A673 (cell line): ENCODE measurements at regions not wholly inside any gene's neighbourhood (a gene's known extent, or its start where the extent isn't known, plus 50 kb on each side); places are given as distances from the start of the nearest gene placed in this dataset.

Experiments used
- BruUV-seq: library from RNA; stranded (reverse); fragments of 400-500 nt; replicated peaks from 2 replicates; lab custom pipeline; 2021; lab: Mats Ljungman, UMichigan
- CTCF ChIA-PET: fragments of 300-600 bp; sonication (Branson Sonifier 250); formaldehyde crosslinking; loops from one replicate; lab custom pipeline; 2022; ENCODE audit warnings: antibody characterized with exemption; lab: Charles Lee
- POLR2A ChIA-PET: fragments of 300-600 bp; sonication (Branson Sonifier 250); formaldehyde crosslinking; loops from one replicate; lab custom pipeline; 2022; ENCODE audit warnings: antibody characterized with exemption; ENCODE audit not compliant: low non-redundant PET; lab: Charles Lee
- DNase-seq: peaks from one replicate; pipeline ENCODE4 v3.0.0-alpha.2; 2015; ENCODE audit warnings: low spot score
- H3K27ac ChIP-seq: fragments of 200-600 bp; sonication (generic); 2 replicates; pipeline ENCODE4 v1.5.1; 2016; ENCODE audit warnings: mixed run types, low read depth, mild to moderate bottlenecking, mixed read lengths, antibody characterized with exemption, low read length; ENCODE audit not compliant: poor library complexity, severe bottlenecking
- H3K27me3 ChIP-seq: fragments of 200-600 bp; sonication (generic); replicated peaks from 2 replicates; pipeline ENCODE4 v1.6.1; 2017; ENCODE audit warnings: mixed run types, low read depth, mild to moderate bottlenecking, mixed read lengths, antibody characterized with exemption, low read length; ENCODE audit not compliant: insufficient read depth, poor library complexity
- H3K36me3 ChIP-seq: fragments of 200-600 bp; sonication (generic); 2 replicates; pipeline ENCODE4 v1.6.1; 2016; ENCODE audit warnings: mixed run types, mild to moderate bottlenecking, mixed read lengths, antibody characterized with exemption, low read length; ENCODE audit not compliant: insufficient read depth, poor library complexity, severe bottlenecking
- H3K4me1 ChIP-seq: fragments of 200-600 bp; sonication (generic); 2 replicates; pipeline ENCODE4 v1.6.1; 2017; ENCODE audit warnings: mixed run types, mild to moderate bottlenecking, mixed read lengths, antibody characterized with exemption, low read length; ENCODE audit not compliant: insufficient read depth, poor library complexity, severe bottlenecking
- H3K4me3 ChIP-seq: fragments of 200-600 bp; sonication (generic); 2 replicates; pipeline ENCODE4 v1.5.1; 2016; ENCODE audit warnings: low read depth, mixed run types, mild to moderate bottlenecking, mixed read lengths, low read length; ENCODE audit not compliant: poor library complexity, severe bottlenecking
- H3K9me3 ChIP-seq: fragments of 200-600 bp; sonication (generic); 2 replicates; pipeline ENCODE4 v1.6.1; 2016; ENCODE audit warnings: mixed run types, low read depth, mild to moderate bottlenecking, mixed read lengths, antibody characterized with exemption, low read length; ENCODE audit not compliant: poor library complexity, severe bottlenecking
- EZH2 ChIP-seq: fragments of 200-600 bp; sonication (generic); IDR thresholded peaks from 2 replicates; pipeline ENCODE4 v1.6.1; 2017; ENCODE audit warnings: borderline replicate concordance, low read depth, mild to moderate bottlenecking, mixed read lengths, antibody characterized with exemption, low read length; ENCODE audit not compliant: poor library complexity, severe bottlenecking
- intact Hi-C: fragments of 100-400 bp; cut with micrococcal nuclease; formaldehyde crosslinking; loops from one replicate; pipeline ENCODE4 v1.10.0; 2022; ENCODE audit not compliant: unreplicated experiment
- TF ChIP-seq, protein P1 (sequence below): fragments of 300-800, 200-600 bp; sonication (generic); conservative IDR thresholded peaks from 2 replicates; pipeline ENCODE4 v1.5.1; 2017; ENCODE audit warnings: low read depth, mild to moderate bottlenecking, antibody characterized with exemption, low read length, moderate library complexity, mixed read lengths

DNA sequence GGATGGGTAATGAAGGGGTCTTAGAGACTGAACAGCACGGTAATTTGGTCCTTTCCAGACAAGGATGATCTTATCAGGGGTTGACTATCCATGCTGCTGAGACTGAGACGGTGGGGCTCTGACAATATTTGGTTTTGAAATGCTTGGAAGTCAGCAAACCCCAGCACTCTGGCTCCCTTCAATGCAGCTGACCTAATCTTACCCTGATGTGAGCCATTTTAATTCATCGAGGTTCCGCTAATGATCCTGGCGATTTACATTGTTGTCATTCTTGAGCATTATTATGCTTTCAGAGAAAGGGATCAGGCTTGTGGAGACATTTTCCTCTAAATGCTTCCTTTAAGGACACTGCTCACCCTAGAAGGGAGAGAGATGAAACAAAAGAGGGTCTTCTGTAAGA, 114.6 kb upstream of the BMPER start:
- no peak overlapping the region for H3K4me3 ChIP-seq
- H3K27ac ChIP-seq, result peak overlapping the region; percentile 92
- ChIA-PET POLR2A (no interaction called here), CTCF (no interaction called here)
- intact Hi-C loops, result no loop called here
- H3K9me3 ChIP-seq, result no peaks in the 10 kb centered on the region
- DNase-seq, result peak; percentile 48
- BruUV-seq, result no TSS peak
- TF ChIP-seq, protein P1, sequence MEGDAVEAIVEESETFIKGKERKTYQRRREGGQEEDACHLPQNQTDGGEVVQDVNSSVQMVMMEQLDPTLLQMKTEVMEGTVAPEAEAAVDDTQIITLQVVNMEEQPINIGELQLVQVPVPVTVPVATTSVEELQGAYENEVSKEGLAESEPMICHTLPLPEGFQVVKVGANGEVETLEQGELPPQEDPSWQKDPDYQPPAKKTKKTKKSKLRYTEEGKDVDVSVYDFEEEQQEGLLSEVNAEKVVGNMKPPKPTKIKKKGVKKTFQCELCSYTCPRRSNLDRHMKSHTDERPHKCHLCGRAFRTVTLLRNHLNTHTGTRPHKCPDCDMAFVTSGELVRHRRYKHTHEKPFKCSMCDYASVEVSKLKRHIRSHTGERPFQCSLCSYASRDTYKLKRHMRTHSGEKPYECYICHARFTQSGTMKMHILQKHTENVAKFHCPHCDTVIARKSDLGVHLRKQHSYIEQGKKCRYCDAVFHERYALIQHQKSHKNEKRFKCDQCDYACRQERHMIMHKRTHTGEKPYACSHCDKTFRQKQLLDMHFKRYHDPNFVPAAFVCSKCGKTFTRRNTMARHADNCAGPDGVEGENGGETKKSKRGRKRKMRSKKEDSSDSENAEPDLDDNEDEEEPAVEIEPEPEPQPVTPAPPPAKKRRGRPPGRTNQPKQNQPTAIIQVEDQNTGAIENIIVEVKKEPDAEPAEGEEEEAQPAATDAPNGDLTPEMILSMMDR, result no peak
- peaks cover 31% of the 10 kb centered on the region for H3K4me1 ChIP-seq
- no peaks in the 10 kb centered on the region for H3K27me3 ChIP-seq
- H3K36me3 ChIP-seq, result no peaks in the 10 kb centered on the region

DNA sequence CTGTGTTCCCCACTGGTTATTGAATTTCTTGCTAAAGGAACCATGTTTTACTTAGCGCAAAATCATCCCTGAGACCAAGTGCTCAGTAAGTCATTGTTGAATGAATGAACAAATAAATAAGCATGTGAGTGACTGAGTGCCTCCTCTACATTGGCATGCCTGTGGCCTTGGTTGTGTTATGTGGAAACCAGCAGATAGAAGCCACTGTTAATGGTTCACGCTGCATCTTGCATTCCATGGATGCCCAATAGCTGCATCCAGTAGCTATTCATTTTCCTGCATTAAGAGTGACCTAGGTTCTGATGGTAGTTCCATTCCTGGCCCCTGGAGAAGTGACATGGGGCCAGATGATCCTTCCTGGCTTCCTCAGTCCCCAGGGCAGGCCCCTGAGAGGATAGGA, 113.3 kb upstream of the BMPER start:
- TF ChIP-seq EZH2, result no peak
- TF ChIP-seq, protein P1, result no peak
- no peak overlapping the region for H3K4me3 ChIP-seq
- no peaks in the 10 kb centered on the region for H3K36me3 ChIP-seq
- H3K9me3 ChIP-seq, result no peaks in the 10 kb centered on the region
- POLR2A ChIA-PET, result no interaction called here
- intact Hi-C loops, result no loop called here
- CTCF ChIA-PET, result no interaction called here
- H3K4me1 ChIP-seq, result peaks cover 31% of the 10 kb centered on the region
- peak overlapping the region; percentile 13 for H3K27ac ChIP-seq
- no peaks in the 10 kb centered on the region for H3K27me3 ChIP-seq
- no peak for DNase-seq
- no TSS peak for BruUV-seq

- H3K4me3 ChIP-seq, result no peak overlapping the region
- H3K4me1 ChIP-seq, result peaks cover 31% of the 10 kb centered on the region
- H3K36me3 ChIP-seq, result no peaks in the 10 kb centered on the region
- intact Hi-C loops, result no loop called here
- H3K9me3 ChIP-seq, result no peaks in the 10 kb centered on the region
- no peaks in the 10 kb centered on the region for H3K27me3 ChIP-seq
- ChIA-PET CTCF (no interaction called here), POLR2A (no interaction called here)
- DNase-seq, result peak; percentile 52
- no TSS peak for BruUV-seq
- H3K27ac ChIP-seq, result peak overlapping the region; percentile 13
- no peak for TF ChIP-seq EZH2
- TF ChIP-seq, protein P1, result no peak
Observed at GRCh38 chr7:33792547-33793105, 112.7 kb upstream of the BMPER start.
